ENCODE measurements at regions not wholly inside any gene's neighbourhood (a gene's known extent, or its start where the extent isn't known, plus 50 kb on each side); places are given as distances from the start of the nearest gene placed in this dataset.

GRCh38 chr12:124505001-124505818, 62.2 kb downstream of the NCOR2 start:
- TF ChIP-seq CTCF (IDR thresholded peaks at IDR 0.05; ENCODE audit: insufficient read depth, low read length) (no peak), POLR2AphosphoS5 (IDR thresholded peaks at IDR 0.05; ENCODE audit: low read depth) (no peak), REST (IDR thresholded peaks at IDR 0.05; ENCODE audit: insufficient replicate concordance, low read depth) (no peak)

Data from HL-60 (cell line).